ENCODE measurements at regions not wholly inside any gene's neighbourhood (a gene's known extent, or its start where the extent isn't known, plus 50 kb on each side); places are given as distances from the start of the nearest gene placed in this dataset.
"Not testable (repeated sequence)": the region's sequence is repeated elsewhere in the genome, so short reads cannot be mapped to it uniquely, and the experiment has no call there.

DNA sequence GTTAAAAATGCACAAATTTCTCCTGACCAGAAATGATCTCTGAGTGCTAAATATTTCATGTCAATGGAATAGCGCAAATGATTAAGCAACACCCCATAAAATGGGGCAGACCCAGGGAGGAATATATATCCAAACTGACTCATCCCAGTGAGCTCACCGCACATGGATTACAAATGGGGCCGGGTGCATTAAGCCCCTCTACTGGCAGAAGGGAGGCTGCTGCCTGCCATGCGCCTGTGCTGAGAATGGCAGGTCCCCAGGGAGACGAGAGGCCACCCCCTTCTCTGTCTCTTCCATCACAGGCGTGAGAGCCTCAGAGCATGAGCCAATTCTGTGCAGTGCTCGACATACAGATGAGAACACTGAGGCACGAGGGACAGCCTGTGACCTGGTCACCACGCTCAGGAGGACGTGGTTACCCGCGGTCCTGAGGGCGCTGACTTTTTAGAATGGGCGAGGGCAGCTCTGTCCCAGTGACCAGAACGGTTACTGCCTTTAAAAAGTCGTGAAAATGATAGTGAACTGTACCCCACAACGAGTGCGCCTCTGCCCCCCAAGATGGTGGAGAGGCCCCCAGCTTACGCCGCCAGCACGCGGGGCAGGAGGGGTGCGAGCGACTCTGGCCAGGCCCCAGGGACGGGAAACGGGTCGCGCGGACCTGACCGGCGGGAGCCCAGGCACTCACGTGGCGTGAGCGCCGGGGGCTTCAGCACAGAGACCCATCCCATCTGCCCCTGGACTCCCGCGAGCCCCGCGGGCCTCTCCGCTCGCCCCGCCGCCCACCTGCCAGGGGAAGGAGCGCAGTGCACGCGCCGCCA lies 130.2 kb upstream of the ALDH3B2 start:
- not testable (repeated sequence) for DNase-seq

GRCh38 chr11:67803519-67803918 lies 129.1 kb upstream of the ALDH3B2 start:
- not testable (repeated sequence) for DNase-seq

DNA sequence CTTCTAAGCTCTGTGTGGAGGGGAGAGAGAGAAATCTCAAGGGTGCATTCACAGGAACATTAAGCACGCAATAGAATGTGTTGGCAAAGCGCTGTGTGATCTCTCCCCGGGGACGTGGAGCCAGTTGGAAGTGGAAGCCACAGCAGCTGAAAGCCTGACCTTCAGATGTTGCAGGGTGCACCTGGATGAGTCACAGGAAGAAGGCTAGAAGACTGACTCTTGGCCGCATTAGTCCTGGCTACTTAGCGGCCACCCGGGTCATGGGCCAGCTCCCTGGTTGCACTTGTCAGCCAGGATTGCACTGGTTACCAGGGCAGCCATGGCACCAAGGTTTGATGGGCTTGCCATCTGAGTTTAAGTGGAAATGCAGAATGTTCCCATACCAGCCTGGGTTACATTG lies 128.6 kb upstream of the ALDH3B2 start:
- DNase-seq: not testable (repeated sequence)

DNA sequence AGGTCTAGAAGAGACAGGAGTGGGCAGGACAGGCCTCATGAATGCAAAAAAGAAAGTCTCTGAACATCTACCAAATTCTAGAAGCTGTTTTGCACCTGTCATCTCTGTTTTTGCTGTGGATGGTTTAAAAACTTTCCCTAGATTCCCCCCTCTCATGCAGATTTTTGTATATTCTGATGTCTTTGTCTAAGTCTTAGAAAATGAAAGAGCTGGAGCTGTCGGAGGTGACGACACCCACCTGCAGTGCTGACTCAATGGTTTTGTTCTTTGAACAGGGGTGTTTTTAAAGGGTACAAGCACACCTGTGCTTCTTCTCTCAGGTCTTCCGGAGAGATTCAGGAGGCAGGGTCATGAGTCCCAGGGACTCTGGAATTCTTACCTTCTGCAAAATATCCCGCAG lies 128.2 kb upstream of the ALDH3B2 start:
- DNase-seq: not testable (repeated sequence)

DNA sequence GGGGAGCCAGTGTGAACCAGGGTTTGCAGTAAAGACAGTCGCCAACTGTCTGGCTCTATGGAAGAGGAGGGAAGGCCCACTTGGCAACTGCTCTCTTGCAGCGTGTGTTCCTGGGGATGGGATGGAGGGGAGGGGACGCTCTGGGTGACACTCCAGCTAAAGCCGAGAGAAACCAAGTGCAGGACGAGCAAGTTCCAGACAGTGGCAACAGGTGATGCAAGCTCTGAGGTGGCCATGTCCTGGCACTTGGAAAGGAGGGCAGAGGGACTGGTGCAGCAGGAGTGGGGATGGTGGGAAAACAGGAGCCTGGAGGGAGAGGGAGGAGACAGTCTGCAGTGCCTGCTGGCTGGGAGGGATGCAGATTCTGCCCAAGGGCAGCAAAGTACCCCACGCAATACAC lies 127.0 kb upstream of the ALDH3B2 start:
- not testable (repeated sequence) for DNase-seq

DNA sequence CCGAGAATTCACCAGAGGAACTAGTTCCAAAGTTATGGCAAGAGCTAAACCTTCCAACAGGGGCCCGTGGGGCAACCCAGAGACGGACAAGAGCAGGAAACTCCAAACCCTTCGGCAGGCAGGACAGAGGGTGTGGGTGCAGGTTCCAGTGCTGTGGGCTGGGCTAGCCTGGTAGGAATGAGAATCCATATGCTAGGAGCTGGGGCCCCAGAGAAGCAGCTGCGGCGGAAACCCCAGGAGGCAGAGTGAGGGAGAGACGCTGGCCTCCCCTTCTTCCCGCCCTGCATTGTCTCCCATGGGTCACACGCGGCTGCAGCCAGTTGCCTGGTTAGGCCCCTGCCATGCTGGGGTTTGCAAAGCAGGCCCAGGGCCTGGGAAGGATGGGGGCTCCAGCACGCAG lies 126.2 kb upstream of the ALDH3B2 start:
- DNase-seq: not testable (repeated sequence)

DNA sequence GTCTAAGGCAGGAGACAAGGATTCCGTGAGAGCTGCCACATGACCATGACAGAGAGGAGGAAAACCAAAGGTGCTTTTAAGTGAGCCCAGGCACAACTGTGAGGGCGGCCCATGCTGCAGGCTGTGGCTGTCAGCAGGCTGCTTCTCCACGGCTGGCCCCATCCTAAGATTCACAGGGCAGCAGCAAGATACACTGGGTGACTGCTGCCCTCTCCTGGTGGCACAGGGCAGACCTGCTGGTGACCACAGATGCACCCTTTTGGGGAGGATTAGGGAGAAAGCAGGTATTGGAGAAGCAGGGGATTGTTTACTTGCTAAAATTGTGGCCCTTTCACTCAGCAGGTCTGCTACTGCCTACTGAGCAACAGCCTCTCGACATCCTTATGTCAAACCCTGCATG lies 125.4 kb upstream of the ALDH3B2 start:
- not testable (repeated sequence) for DNase-seq

- DNase-seq: not testable (repeated sequence)
Observed at GRCh38 chr11:67797726-67798521, 123.5 kb upstream of the ALDH3B2 start.

- DNase-seq: no peak
Observed at GRCh38 chr11:67795746-67796145, 121.3 kb upstream of the ALDH3B2 start.

DNA sequence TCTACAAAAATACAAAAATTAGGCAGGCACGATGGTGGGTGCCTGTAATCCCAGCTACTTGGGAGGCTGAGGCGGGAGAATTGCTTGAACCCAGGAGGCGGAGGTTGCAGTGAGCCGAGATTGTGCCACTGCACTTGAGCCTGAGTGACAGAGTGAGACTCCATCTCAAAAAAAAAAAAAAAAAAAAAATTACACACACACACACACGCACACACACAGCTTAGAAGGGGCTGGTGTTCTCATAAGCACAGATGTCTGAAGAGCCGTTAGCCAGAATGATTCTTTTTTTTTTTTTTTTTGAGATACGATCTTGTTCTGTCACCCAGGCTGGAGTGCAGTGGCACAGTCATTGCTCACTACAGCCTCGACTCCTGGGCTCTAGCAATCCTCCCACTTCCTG lies 119.3 kb upstream of the ALDH3B2 start:
- DNase-seq: not testable (repeated sequence)

GRCh38 chr11:67792273-67792990 lies 118.0 kb upstream of the ALDH3B2 start:
- DNase-seq: peak in 1 of 2 experiments; percentile 10

- not testable (repeated sequence) for DNase-seq
Observed at GRCh38 chr11:67791598-67792170, 117.3 kb upstream of the ALDH3B2 start.

DNA sequence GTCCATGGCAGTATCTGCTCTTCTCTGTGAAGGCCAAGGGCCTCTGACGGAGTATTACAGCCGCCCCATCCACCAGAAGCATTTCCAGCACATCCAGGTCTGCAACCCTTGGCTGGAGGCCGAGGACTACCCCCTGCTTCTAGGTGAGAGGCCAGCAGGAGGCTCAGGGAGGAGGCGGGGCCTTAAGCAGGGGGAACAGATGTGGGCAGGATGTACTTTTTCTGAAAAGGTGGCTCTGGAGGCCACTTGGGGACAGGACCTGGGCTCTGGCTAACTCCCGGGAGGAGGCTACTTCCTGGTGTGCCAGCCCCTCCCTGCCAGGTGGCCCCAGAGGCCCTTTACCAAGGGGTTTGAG lies 113.9 kb upstream of the ALDH3B2 start:
- DNase-seq: not testable (repeated sequence)

DNA sequence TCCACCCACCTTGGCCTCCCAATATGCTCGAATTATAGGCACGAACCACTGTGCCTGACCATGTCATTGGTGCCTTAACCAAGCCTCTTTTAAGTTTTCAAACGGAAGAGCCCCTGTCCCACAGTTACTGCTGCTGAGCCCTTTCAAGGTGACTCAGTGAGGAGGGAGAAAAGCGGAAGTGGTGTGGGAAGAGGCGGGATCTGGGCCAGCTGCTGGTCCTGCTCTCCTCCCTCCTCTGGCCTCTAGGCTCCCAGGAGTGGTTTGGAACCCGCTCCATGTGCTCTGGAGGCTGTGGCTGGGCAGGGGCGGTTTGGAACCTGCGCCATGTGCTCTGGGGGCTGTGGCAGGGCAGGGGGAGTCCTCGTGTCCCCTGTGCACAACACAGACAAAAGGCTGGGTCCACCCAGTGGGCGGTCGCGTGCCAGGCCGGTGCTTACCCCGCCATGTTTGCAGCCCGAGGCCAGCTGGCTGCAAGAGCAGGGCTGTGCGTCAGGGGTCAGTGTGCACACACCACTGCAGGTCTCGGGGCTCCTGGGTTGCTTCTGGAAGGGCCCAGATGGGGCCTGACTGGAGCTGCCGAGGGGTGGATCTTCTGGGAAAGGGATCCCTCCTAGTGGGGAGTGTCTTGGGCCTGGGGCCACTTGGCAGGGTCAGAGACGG lies 113.4 kb upstream of the ALDH3B2 start:
- not testable (repeated sequence) for DNase-seq

DNA sequence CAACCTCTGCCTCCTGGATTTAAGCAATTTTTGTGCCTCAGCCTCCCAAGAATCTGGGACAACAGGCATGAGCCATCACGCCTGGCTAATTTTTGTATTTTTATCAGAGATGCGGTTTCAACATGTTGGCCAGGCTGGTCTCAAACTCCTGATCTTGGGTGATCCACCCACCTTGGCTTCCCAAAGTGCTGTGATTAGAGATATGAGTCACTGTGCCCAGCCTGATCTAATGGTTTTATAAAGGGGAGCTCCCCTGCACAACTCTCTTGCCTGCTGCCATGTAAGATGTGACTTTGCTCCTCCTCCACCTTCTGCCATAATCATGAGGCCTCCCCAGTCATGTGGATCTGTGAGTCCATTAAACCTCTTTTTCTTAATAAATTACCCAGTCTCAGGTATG lies 107.5 kb upstream of the ALDH3B2 start:
- DNase-seq: not testable (repeated sequence)

DNA sequence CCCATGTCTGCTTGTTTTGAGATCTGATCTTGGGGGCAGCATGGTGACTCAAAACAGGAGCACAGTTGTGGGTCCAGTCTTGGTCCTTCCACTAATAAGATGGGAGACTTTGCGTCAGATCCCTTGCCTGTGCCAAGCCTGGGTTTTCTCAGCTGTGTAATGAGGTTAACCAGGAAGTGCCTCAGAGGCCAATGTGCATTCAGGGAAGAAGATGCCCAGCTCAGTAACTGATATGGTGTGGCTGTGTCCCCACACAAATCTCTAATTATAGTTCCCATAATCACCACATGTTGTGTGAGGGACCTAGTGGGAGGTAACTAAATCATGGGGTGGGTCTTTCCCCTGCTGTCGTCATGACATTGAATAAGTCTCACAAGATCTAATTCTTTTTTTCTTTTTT lies 107.1 kb upstream of the ALDH3B2 start:
- DNase-seq: not testable (repeated sequence)

DNA sequence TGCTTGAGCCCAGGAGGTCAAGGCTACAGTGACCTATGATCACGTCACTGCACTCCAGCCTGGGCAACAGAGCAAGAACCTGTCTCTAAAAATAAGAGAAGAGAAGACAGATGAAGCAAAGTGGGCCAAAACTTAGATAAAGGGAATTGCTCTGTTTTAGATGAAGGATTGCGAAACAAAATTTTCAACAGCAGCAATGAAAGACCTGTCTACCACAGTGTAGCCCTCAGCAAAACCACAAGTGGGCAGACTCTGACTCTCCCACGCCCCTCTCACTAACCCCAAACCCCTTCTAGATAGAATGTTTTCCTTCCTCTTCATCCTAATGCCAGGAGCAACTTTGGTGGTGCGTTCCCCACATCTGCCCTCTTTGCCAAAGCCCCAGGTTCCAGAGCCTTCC lies 105.6 kb upstream of the ALDH3B2 start:
- peak; percentile 46 to 57 for DNase-seq

DNA sequence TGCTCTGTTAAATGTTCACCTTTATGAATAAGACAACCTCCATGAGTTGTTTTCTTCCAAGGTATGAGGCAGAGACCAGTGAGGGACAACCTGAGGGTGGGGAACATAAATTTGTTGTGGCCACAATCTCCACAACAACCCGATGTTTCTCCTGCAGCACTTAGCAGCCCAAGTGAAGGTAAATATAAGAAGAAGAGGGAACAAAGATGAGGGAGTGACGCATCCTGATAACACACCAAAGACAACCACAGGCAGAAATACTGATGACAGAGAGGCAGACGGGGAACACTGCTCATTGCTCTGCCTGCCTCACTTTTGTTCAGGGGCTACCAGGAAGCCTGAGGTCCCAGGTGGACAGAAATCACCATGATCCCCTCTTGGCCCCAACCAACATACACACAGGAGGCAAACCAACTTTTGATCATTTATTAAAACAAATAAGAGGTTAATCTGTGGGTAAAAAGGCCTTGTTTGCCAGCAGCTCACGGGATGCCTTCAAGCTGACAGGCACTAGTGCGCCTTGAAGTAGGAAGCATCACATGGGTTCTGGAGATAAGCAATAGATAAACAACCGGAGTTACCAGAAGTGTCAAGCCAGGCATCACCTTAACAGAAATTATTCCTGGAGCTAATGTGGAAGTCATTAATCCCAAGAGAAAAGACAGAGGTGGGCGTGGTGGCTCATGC lies 104.9 kb upstream of the ALDH3B2 start:
- DNase-seq: not testable (repeated sequence)

GRCh38 chr11:67776852-67777520 lies 102.6 kb upstream of the ALDH3B2 start:
- DNase-seq: peak; percentile 11 to 25

- not testable (repeated sequence) for DNase-seq
Observed at GRCh38 chr11:67774175-67774574, 99.8 kb upstream of the ALDH3B2 start.
